ENCODE measurements at regions not wholly inside any gene's neighbourhood (a gene's known extent, or its start where the extent isn't known, plus 50 kb on each side); places are given as distances from the start of the nearest gene placed in this dataset.

GRCh38 chr3:101084404-101084803 lies 91.2 kb upstream of the ABI3BP start:
- intact Hi-C loops (cut with DNase I; ENCODE audit: low total_unique reads): no loop called here

DNA sequence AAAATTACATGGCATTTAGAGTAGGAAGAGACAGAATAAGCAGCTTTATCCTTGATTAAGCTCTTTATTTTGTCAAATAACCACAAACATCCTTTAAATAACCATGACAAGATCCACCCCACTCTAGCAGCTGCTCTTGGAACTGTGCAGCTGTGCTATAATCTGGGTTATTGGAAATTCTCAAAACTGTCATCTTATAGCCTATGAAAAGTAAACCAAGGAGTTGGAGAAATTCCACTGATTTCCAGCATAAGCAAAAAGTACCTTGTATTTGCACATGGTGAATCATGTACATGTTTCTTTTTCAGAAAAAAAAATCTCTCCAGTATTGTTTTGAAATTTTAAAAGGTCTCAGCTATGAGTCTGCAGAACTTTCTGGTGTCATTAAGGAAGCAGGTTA lies 88.8 kb upstream of the ABI3BP start:
- H3K27ac ChIP-seq: no peak overlapping the region
- no peaks in the 10 kb centered on the region for H3K9me3 ChIP-seq
- no peaks in the 10 kb centered on the region for H3K36me3 ChIP-seq
- H3K4me3 ChIP-seq: no peak overlapping the region
- TF ChIP-seq POLR2A (IDR thresholded peaks at IDR 0.05): no peak
- TF ChIP-seq, protein P1, sequence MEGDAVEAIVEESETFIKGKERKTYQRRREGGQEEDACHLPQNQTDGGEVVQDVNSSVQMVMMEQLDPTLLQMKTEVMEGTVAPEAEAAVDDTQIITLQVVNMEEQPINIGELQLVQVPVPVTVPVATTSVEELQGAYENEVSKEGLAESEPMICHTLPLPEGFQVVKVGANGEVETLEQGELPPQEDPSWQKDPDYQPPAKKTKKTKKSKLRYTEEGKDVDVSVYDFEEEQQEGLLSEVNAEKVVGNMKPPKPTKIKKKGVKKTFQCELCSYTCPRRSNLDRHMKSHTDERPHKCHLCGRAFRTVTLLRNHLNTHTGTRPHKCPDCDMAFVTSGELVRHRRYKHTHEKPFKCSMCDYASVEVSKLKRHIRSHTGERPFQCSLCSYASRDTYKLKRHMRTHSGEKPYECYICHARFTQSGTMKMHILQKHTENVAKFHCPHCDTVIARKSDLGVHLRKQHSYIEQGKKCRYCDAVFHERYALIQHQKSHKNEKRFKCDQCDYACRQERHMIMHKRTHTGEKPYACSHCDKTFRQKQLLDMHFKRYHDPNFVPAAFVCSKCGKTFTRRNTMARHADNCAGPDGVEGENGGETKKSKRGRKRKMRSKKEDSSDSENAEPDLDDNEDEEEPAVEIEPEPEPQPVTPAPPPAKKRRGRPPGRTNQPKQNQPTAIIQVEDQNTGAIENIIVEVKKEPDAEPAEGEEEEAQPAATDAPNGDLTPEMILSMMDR (IDR thresholded peaks at IDR 0.05): no peak
- DNase-seq: no peak
- no peaks in the 10 kb centered on the region for H3K27me3 ChIP-seq
- no peaks in the 10 kb centered on the region for H3K4me1 ChIP-seq
- intact Hi-C loops (cut with DNase I; ENCODE audit: low total_unique reads): no loop called here

More at GRCh38 chr3:101084404-101084803, 91.2 kb upstream of the ABI3BP start:
- Histone ChIP-seq H3K4me1 (no peaks in the 10 kb centered on the region), H3K36me3 (no peaks in the 10 kb centered on the region), H3K27me3 (no peaks in the 10 kb centered on the region), H3K4me3 (no peak overlapping the region), H3K27ac (no peak overlapping the region), H3K9me3 (no peaks in the 10 kb centered on the region)
- no peak for DNase-seq
- TF ChIP-seq POLR2A (IDR thresholded peaks at IDR 0.05): no peak
- TF ChIP-seq, protein P1 (IDR thresholded peaks at IDR 0.05): no peak

GRCh38 chr3:101081446-101081845 lies 88.2 kb upstream of the ABI3BP start:
- no peaks in the 10 kb centered on the region for H3K27me3 ChIP-seq
- H3K9me3 ChIP-seq: no peaks in the 10 kb centered on the region
- TF ChIP-seq, protein P1 (IDR thresholded peaks at IDR 0.05): no peak
- TF ChIP-seq POLR2A (IDR thresholded peaks at IDR 0.05): no peak
- H3K4me3 ChIP-seq: no peak overlapping the region
- H3K36me3 ChIP-seq: no peaks in the 10 kb centered on the region
- H3K4me1 ChIP-seq: no peaks in the 10 kb centered on the region
- no peak for DNase-seq
- intact Hi-C loops (cut with DNase I; ENCODE audit: low total_unique reads): no loop called here
- no peak overlapping the region for H3K27ac ChIP-seq

DNA sequence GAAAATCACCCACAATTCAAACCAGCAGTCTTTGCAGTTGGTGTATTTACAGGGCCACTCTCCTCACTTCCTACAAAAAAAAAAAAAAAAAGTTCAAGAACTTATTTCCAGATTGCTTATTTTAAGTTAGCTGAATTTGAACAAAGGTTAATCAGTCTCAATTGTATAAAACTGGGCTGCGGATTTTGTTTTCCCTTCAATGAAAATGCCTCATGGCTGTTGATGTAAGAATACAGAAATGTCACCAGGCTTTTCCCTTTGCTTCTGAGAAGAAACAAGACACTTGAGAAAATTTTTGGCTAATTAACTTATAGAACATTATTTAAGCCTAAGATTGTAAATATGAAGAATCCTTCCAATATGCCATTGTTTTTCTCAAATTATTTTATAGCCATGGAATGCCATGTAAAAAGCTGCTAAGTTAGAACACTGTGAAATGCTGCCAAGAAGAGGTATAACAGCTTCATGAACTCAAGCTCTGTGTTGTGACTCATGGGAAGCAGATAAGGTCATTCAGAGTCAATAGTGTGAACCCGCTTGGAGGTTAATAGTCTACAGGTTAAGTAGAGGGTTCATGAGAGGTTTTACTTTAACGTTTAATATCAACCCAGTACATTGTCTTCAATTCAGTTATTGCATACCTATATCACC lies 84.3 kb upstream of the ABI3BP start:
- H3K4me3 ChIP-seq: no peak overlapping the region
- TF ChIP-seq, protein P1 (IDR thresholded peaks at IDR 0.05): no peak
- no peak for DNase-seq
- intact Hi-C loops (cut with DNase I; ENCODE audit: low total_unique reads): no loop called here
- H3K36me3 ChIP-seq: no peaks in the 10 kb centered on the region
- no peaks in the 10 kb centered on the region for H3K9me3 ChIP-seq
- H3K27me3 ChIP-seq: no peaks in the 10 kb centered on the region
- no peak overlapping the region for H3K27ac ChIP-seq
- no peaks in the 10 kb centered on the region for H3K4me1 ChIP-seq

GRCh38 chr3:101074518-101074917 lies 81.3 kb upstream of the ABI3BP start:
- Histone ChIP-seq H3K4me3 (no peak overlapping the region), H3K4me1 (no peaks in the 10 kb centered on the region), H3K36me3 (no peaks in the 10 kb centered on the region), H3K27me3 (no peaks in the 10 kb centered on the region), H3K27ac (no peak overlapping the region), H3K9me3 (no peaks in the 10 kb centered on the region)
- TF ChIP-seq, protein P1 (IDR thresholded peaks at IDR 0.05): no peak
- no peak for TF ChIP-seq POLR2A (IDR thresholded peaks at IDR 0.05)
- intact Hi-C loops (cut with DNase I; ENCODE audit: low total_unique reads): no loop called here
- DNase-seq: no peak

Data from uterus (tissue), 3 donors.